ENCODE measurements at regions not wholly inside any gene's neighbourhood (a gene's known extent, or its start where the extent isn't known, plus 50 kb on each side); places are given as distances from the start of the nearest gene placed in this dataset.

- Histone ChIP-seq H3K4me3 (ENCODE audit: extremely low read depth, insufficient read depth, low read length, poor library complexity, severe bottlenecking) (no peak overlapping the region), H3K9me3 (ENCODE audit: control insufficient read depth, low read length) (no peaks in the 10 kb centered on the region), H3K4me1 (ENCODE audit: control insufficient read depth, insufficient read depth, low read length, poor library complexity, severe bottlenecking) (peaks cover 7% of the 10 kb centered on the region), H3K27ac (ENCODE audit: low read depth, low read length, severe bottlenecking) (no peak overlapping the region), H3K36me3 (ENCODE audit: control insufficient read depth, insufficient read depth, low read length) (no peaks in the 10 kb centered on the region)
Measured at GRCh38 chr7:47691988-47692387, 110.1 kb upstream of the TNS3 start.

GRCh38 chr7:47690902-47691558, 109.1 kb upstream of the TNS3 start:
- Histone ChIP-seq H3K36me3 (ENCODE audit: control insufficient read depth, insufficient read depth, low read length) (no peaks in the 10 kb centered on the region), H3K27ac (ENCODE audit: low read depth, low read length, severe bottlenecking) (no peak overlapping the region), H3K4me1 (ENCODE audit: control insufficient read depth, insufficient read depth, low read length, poor library complexity, severe bottlenecking) (peaks cover 7% of the 10 kb centered on the region), H3K4me3 (ENCODE audit: extremely low read depth, insufficient read depth, low read length, poor library complexity, severe bottlenecking) (no peak overlapping the region), H3K9me3 (ENCODE audit: control insufficient read depth, low read length) (no peaks in the 10 kb centered on the region)
- WGBS, 2 experiments (ENCODE audit: insufficient coverage in 2 of 2) = 56 to 77% methylated on average over 2 of the region's 3 CpGs

- no peak overlapping the region for H3K4me3 ChIP-seq (ENCODE audit: extremely low read depth, insufficient read depth, low read length, poor library complexity, severe bottlenecking)
- WGBS, 2 experiments (ENCODE audit: insufficient coverage in 2 of 2) = 76 to 87% methylated on average over 3 to 4 of the region's 4 CpGs
- H3K27ac ChIP-seq (ENCODE audit: low read depth, low read length, severe bottlenecking) = no peak overlapping the region
- peaks cover 7% of the 10 kb centered on the region for H3K4me1 ChIP-seq (ENCODE audit: control insufficient read depth, insufficient read depth, low read length, poor library complexity, severe bottlenecking)
- no peaks in the 10 kb centered on the region for H3K9me3 ChIP-seq (ENCODE audit: control insufficient read depth, low read length)
- H3K36me3 ChIP-seq (ENCODE audit: control insufficient read depth, insufficient read depth, low read length) = no peaks in the 10 kb centered on the region
Measured at GRCh38 chr7:47689558-47689957, 107.6 kb upstream of the TNS3 start.

- H3K9me3 ChIP-seq (ENCODE audit: control insufficient read depth, low read length) = no peaks in the 10 kb centered on the region
- 78 to 84% methylated on average over 13 of the region's 15 CpGs for WGBS, 2 experiments (ENCODE audit: insufficient coverage in 2 of 2)
Measured at GRCh38 chr7:47688311-47689100, 106.6 kb upstream of the TNS3 start.

GRCh38 chr7:47685712-47686376, 103.9 kb upstream of the TNS3 start:
- no peak overlapping the region for H3K4me3 ChIP-seq (ENCODE audit: extremely low read depth, insufficient read depth, low read length, poor library complexity, severe bottlenecking)
- no peaks in the 10 kb centered on the region for H3K36me3 ChIP-seq (ENCODE audit: control insufficient read depth, insufficient read depth, low read length)
- no peak overlapping the region for H3K27ac ChIP-seq (ENCODE audit: low read depth, low read length, severe bottlenecking)
- peaks cover 7% of the 10 kb centered on the region for H3K4me1 ChIP-seq (ENCODE audit: control insufficient read depth, insufficient read depth, low read length, poor library complexity, severe bottlenecking)
- H3K9me3 ChIP-seq (ENCODE audit: control insufficient read depth, low read length) = no peaks in the 10 kb centered on the region
- 82 to 96% methylated on average over 4 of the region's 5 CpGs for WGBS, 2 experiments (ENCODE audit: insufficient coverage in 2 of 2)

More at GRCh38 chr7:47688311-47689100, 106.6 kb upstream of the TNS3 start:
- Histone ChIP-seq H3K4me3 (ENCODE audit: extremely low read depth, insufficient read depth, low read length, poor library complexity, severe bottlenecking) (no peak overlapping the region), H3K27ac (ENCODE audit: low read depth, low read length, severe bottlenecking) (peak overlapping the region; percentile 84), H3K36me3 (ENCODE audit: control insufficient read depth, insufficient read depth, low read length) (no peaks in the 10 kb centered on the region), H3K4me1 (ENCODE audit: control insufficient read depth, insufficient read depth, low read length, poor library complexity, severe bottlenecking) (peaks cover 7% of the 10 kb centered on the region)

GRCh38 chr7:47685151-47685550, 103.2 kb upstream of the TNS3 start:
- H3K36me3 ChIP-seq (ENCODE audit: control insufficient read depth, insufficient read depth, low read length) = no peaks in the 10 kb centered on the region
- no peaks in the 10 kb centered on the region for H3K9me3 ChIP-seq (ENCODE audit: control insufficient read depth, low read length)
- whole genome bisulfite sequencing, 2 experiments (ENCODE audit: insufficient coverage in 2 of 2) = 82 to 100% methylated on average over 2 of the region's 3 CpGs
- H3K27ac ChIP-seq (ENCODE audit: low read depth, low read length, severe bottlenecking) = no peak overlapping the region
- H3K4me3 ChIP-seq (ENCODE audit: extremely low read depth, insufficient read depth, low read length, poor library complexity, severe bottlenecking) = no peak overlapping the region
- peaks cover 7% of the 10 kb centered on the region for H3K4me1 ChIP-seq (ENCODE audit: control insufficient read depth, insufficient read depth, low read length, poor library complexity, severe bottlenecking)

- Histone ChIP-seq H3K9me3 (ENCODE audit: control insufficient read depth, low read length) (no peaks in the 10 kb centered on the region), H3K4me3 (ENCODE audit: extremely low read depth, insufficient read depth, low read length, poor library complexity, severe bottlenecking) (no peak overlapping the region), H3K36me3 (ENCODE audit: control insufficient read depth, insufficient read depth, low read length) (no peaks in the 10 kb centered on the region), H3K4me1 (ENCODE audit: control insufficient read depth, insufficient read depth, low read length, poor library complexity, severe bottlenecking) (peaks cover 7% of the 10 kb centered on the region), H3K27ac (ENCODE audit: low read depth, low read length, severe bottlenecking) (no peak overlapping the region)
- WGBS, 2 experiments (ENCODE audit: insufficient coverage in 2 of 2) = 82 to 86% methylated on average over 3 of the region's 5 CpGs
Measured at GRCh38 chr7:47684728-47685127, 102.8 kb upstream of the TNS3 start.

GRCh38 chr7:47683485-47683898, 101.6 kb upstream of the TNS3 start:
- no peak overlapping the region for H3K4me3 ChIP-seq (ENCODE audit: extremely low read depth, insufficient read depth, low read length, poor library complexity, severe bottlenecking)
- H3K27ac ChIP-seq (ENCODE audit: low read depth, low read length, severe bottlenecking) = no peak overlapping the region
- no peaks in the 10 kb centered on the region for H3K4me1 ChIP-seq (ENCODE audit: control insufficient read depth, insufficient read depth, low read length, poor library complexity, severe bottlenecking)
- no peaks in the 10 kb centered on the region for H3K36me3 ChIP-seq (ENCODE audit: control insufficient read depth, insufficient read depth, low read length)
- 76 to 91% methylated on average over 4 to 5 of the region's 6 CpGs for WGBS, 2 experiments (ENCODE audit: insufficient coverage in 2 of 2)
- H3K9me3 ChIP-seq (ENCODE audit: control insufficient read depth, low read length) = no peaks in the 10 kb centered on the region

GRCh38 chr7:47682874-47683273, 101.0 kb upstream of the TNS3 start:
- Histone ChIP-seq H3K9me3 (ENCODE audit: control insufficient read depth, low read length) (no peaks in the 10 kb centered on the region), H3K4me1 (ENCODE audit: control insufficient read depth, insufficient read depth, low read length, poor library complexity, severe bottlenecking) (no peaks in the 10 kb centered on the region), H3K27ac (ENCODE audit: low read depth, low read length, severe bottlenecking) (no peak overlapping the region), H3K36me3 (ENCODE audit: control insufficient read depth, insufficient read depth, low read length) (no peaks in the 10 kb centered on the region), H3K4me3 (ENCODE audit: extremely low read depth, insufficient read depth, low read length, poor library complexity, severe bottlenecking) (no peak overlapping the region)
- 74 to 75% methylated on average over 4 to 6 of the region's 6 CpGs for WGBS, 2 experiments (ENCODE audit: insufficient coverage in 2 of 2)

GRCh38 chr7:47681249-47681810, 99.4 kb upstream of the TNS3 start:
- Histone ChIP-seq H3K4me3 (ENCODE audit: extremely low read depth, insufficient read depth, low read length, poor library complexity, severe bottlenecking) (no peak overlapping the region), H3K4me1 (ENCODE audit: control insufficient read depth, insufficient read depth, low read length, poor library complexity, severe bottlenecking) (no peaks in the 10 kb centered on the region), H3K36me3 (ENCODE audit: control insufficient read depth, insufficient read depth, low read length) (no peaks in the 10 kb centered on the region), H3K27ac (ENCODE audit: low read depth, low read length, severe bottlenecking) (no peak overlapping the region), H3K9me3 (ENCODE audit: control insufficient read depth, low read length) (peaks cover 6% of the 10 kb centered on the region)
- 76 to 84% methylated on average over 5 of the region's 8 CpGs for WGBS, 2 experiments (ENCODE audit: insufficient coverage in 2 of 2)
